GM23248 (cell line): ENCODE measurements at regions not wholly inside any gene's neighbourhood (a gene's known extent, or its start where the extent isn't known, plus 50 kb on each side); places are given as distances from the start of the nearest gene placed in this dataset.

Experiments
- EZH2 ChIP-seq: fragments of 200-600 bp; sonication (generic); IDR thresholded peaks from 2 replicates; pipeline ENCODE4 v1.6.1; 2018; ENCODE audit warnings: antibody characterized with exemption, mild to moderate bottlenecking; ENCODE audit not compliant: insufficient read depth, poor library complexity, severe bottlenecking
- EZH2phosphoT487 ChIP-seq: fragments of 200-600 bp; sonication (generic); IDR thresholded peaks from 2 replicates; pipeline ENCODE4 v1.6.1; 2018; ENCODE audit warnings: antibody characterized with exemption, moderate library complexity, mild to moderate bottlenecking, low read depth; ENCODE audit not compliant: insufficient read depth

GRCh38 chr12:67877727-67878126 lies 111.5 kb upstream of the IFNG-AS1 start:
- TF ChIP-seq EZH2 (no peak), EZH2phosphoT487 (no peak)
